ENCODE measurements at regions not wholly inside any gene's neighbourhood (a gene's known extent, or its start where the extent isn't known, plus 50 kb on each side); places are given as distances from the start of the nearest gene placed in this dataset.
A peak's percentile ranks its signal among the peaks of the same experiment; 100 is the strongest.
"Not testable (repeated sequence)": the region's sequence is repeated elsewhere in the genome, so short reads cannot be mapped to it uniquely, and the experiment has no call there.

GRCh38 chr6:14899441-14899840, 346.4 kb upstream of the JARID2 start:
- H3K36me3 Mint-ChIP-seq; H3K27ac Mint-ChIP-seq; H3K4me3 Mint-ChIP-seq; H3K4me1 Mint-ChIP-seq; H3K27me3 Mint-ChIP-seq (ENCODE audit: low read depth in 3 of 3); DNase-seq; H3K9me3 Mint-ChIP-seq: not testable (repeated sequence)

- Mint-ChIP-seq H3K4me3 (no peak overlapping the region), H3K9me3 (no peaks in the 10 kb centered on the region), H3K36me3 (peaks cover 0 to 4% (median 4%) of the 10 kb centered on the region in 3 donors), H3K27ac (no peak overlapping the region), H3K4me1 (peaks cover 5 to 8% of the 10 kb centered on the region in 2 donors), H3K27me3 (ENCODE audit: low read depth in 3 of 3) (peaks cover 0 to 7% (median 4%) of the 10 kb centered on the region in 3 donors)
- no peak for DNase-seq
Observed at GRCh38 chr6:14900919-14901318, 344.9 kb upstream of the JARID2 start.

GRCh38 chr6:14903176-14904038, 342.5 kb upstream of the JARID2 start:
- no peaks in the 10 kb centered on the region for H3K9me3 Mint-ChIP-seq
- peaks cover 0 to 2% (median 2%) of the 10 kb centered on the region in 3 donors for H3K27me3 Mint-ChIP-seq (ENCODE audit: low read depth in 3 of 3)
- H3K27ac Mint-ChIP-seq, result no peak overlapping the region
- H3K36me3 Mint-ChIP-seq, result peaks cover 0 to 8% (median 4%) of the 10 kb centered on the region in 3 donors
- H3K4me1 Mint-ChIP-seq, result peaks cover 2 to 8% of the 10 kb centered on the region in 2 donors
- no peak for DNase-seq
- no peak overlapping the region for H3K4me3 Mint-ChIP-seq

- Mint-ChIP-seq H3K4me1 (peaks cover 6 to 11% of the 10 kb centered on the region in 2 donors), H3K4me3 (no peak overlapping the region), H3K9me3 (no peaks in the 10 kb centered on the region), H3K27me3 (ENCODE audit: low read depth in 3 of 3) (peaks cover 0 to 2% (median 0%) of the 10 kb centered on the region in 3 donors), H3K36me3 (peaks cover 0 to 8% (median 4%) of the 10 kb centered on the region in 3 donors), H3K27ac (no peak overlapping the region)
- DNase-seq, result no peak
Observed at GRCh38 chr6:14905201-14905600, 340.7 kb upstream of the JARID2 start.

GRCh38 chr6:14906621-14907020, 339.2 kb upstream of the JARID2 start:
- DNase-seq, result no peak
- Mint-ChIP-seq H3K4me1 (peaks cover 19 to 25% of the 10 kb centered on the region in 2 donors), H3K27ac (no peak overlapping the region), H3K27me3 (ENCODE audit: low read depth in 3 of 3) (peaks cover 0 to 2% (median 1%) of the 10 kb centered on the region in 3 donors), H3K4me3 (no peak overlapping the region), H3K9me3 (no peaks in the 10 kb centered on the region), H3K36me3 (peaks cover 3 to 10% (median 3%) of the 10 kb centered on the region in 3 donors)

- Mint-ChIP-seq H3K9me3 (no peaks in the 10 kb centered on the region), H3K4me3 (peak overlapping the region; percentile 71 to 93 (median 83)), H3K36me3 (peaks cover 3 to 6% (median 3%) of the 10 kb centered on the region in 3 donors), H3K4me1 (peaks cover 17 to 23% of the 10 kb centered on the region in 2 donors), H3K27me3 (ENCODE audit: low read depth in 3 of 3) (peaks cover 1 to 4% (median 4%) of the 10 kb centered on the region in 3 donors), H3K27ac (peak overlapping the region; percentile 1 to 88 (median 74))
- DNase-seq, result peak; percentile 25 to 37 (median 35)
Observed at GRCh38 chr6:14910692-14911547, 334.9 kb upstream of the JARID2 start.

GRCh38 chr6:14912226-14912625, 333.6 kb upstream of the JARID2 start:
- Mint-ChIP-seq H3K9me3 (no peaks in the 10 kb centered on the region), H3K36me3 (peaks cover 3 to 6% (median 3%) of the 10 kb centered on the region in 3 donors), H3K27ac (no peak overlapping the region), H3K4me1 (peaks cover 17 to 23% of the 10 kb centered on the region in 2 donors), H3K4me3 (peak overlapping the region in 1 of 5 donors; percentile 6), H3K27me3 (ENCODE audit: low read depth in 3 of 3) (peaks cover 1 to 4% (median 4%) of the 10 kb centered on the region in 3 donors)
- no peak for DNase-seq

GRCh38 chr6:14912706-14913105, 333.2 kb upstream of the JARID2 start:
- no peaks in the 10 kb centered on the region for H3K9me3 Mint-ChIP-seq
- DNase-seq, result no peak
- H3K27ac Mint-ChIP-seq, result no peak overlapping the region
- H3K27me3 Mint-ChIP-seq (ENCODE audit: low read depth in 3 of 3), result peaks cover 1 to 4% (median 4%) of the 10 kb centered on the region in 3 donors
- H3K4me1 Mint-ChIP-seq, result peaks cover 17 to 23% of the 10 kb centered on the region in 2 donors
- peaks cover 3 to 6% (median 3%) of the 10 kb centered on the region in 3 donors for H3K36me3 Mint-ChIP-seq
- no peak overlapping the region for H3K4me3 Mint-ChIP-seq

- H3K27me3 Mint-ChIP-seq (ENCODE audit: low read depth in 3 of 3), result peaks cover 1 to 4% (median 4%) of the 10 kb centered on the region in 3 donors
Observed at GRCh38 chr6:14913931-14914330, 331.9 kb upstream of the JARID2 start.

GRCh38 chr6:14915888-14916832, 329.7 kb upstream of the JARID2 start:
- no peak overlapping the region for H3K4me3 Mint-ChIP-seq

More at GRCh38 chr6:14913931-14914330, 331.9 kb upstream of the JARID2 start:
- Mint-ChIP-seq H3K27ac (no peak overlapping the region), H3K36me3 (peaks cover 3% of the 10 kb centered on the region in 3 donors), H3K9me3 (peaks cover 0 to 2% (median 0%) of the 10 kb centered on the region in 6 donors), H3K4me3 (no peak overlapping the region), H3K4me1 (peaks cover 17 to 23% of the 10 kb centered on the region in 2 donors)
- no peak for DNase-seq

GRCh38 chr6:14917109-14917910, 328.6 kb upstream of the JARID2 start:
- peaks cover 0 to 6% (median under 1%) of the 10 kb centered on the region in 3 donors for H3K27me3 Mint-ChIP-seq (ENCODE audit: low read depth in 3 of 3)
- H3K9me3 Mint-ChIP-seq, result peaks cover 0 to 2% (median 0%) of the 10 kb centered on the region in 6 donors
- no peaks in the 10 kb centered on the region for H3K36me3 Mint-ChIP-seq
- no peak for DNase-seq
- H3K4me1 Mint-ChIP-seq, result peaks cover 8 to 12% of the 10 kb centered on the region in 2 donors
- no peak overlapping the region for H3K4me3 Mint-ChIP-seq
- H3K27ac Mint-ChIP-seq, result no peak overlapping the region

More at GRCh38 chr6:14915888-14916832, 329.7 kb upstream of the JARID2 start:
- Mint-ChIP-seq H3K27ac (no peak overlapping the region), H3K36me3 (peaks cover 0 to 3% (median 0%) of the 10 kb centered on the region in 3 donors), H3K4me1 (peaks cover 6 to 11% of the 10 kb centered on the region in 2 donors), H3K27me3 (ENCODE audit: low read depth in 3 of 3) (peaks cover 1 to 8% (median 4%) of the 10 kb centered on the region in 3 donors), H3K9me3 (peaks cover 0 to 2% (median 0%) of the 10 kb centered on the region in 6 donors)
- no peak for DNase-seq

Measured in immature natural killer cell (primary cell).